ENCODE measurements at regions not wholly inside any gene's neighbourhood (a gene's known extent, or its start where the extent isn't known, plus 50 kb on each side); places are given as distances from the start of the nearest gene placed in this dataset.

GRCh38 chr2:146324951-146325350 is 1519.9 kb upstream of the ACVR2A start:
- no peak for DNase-seq

DNA sequence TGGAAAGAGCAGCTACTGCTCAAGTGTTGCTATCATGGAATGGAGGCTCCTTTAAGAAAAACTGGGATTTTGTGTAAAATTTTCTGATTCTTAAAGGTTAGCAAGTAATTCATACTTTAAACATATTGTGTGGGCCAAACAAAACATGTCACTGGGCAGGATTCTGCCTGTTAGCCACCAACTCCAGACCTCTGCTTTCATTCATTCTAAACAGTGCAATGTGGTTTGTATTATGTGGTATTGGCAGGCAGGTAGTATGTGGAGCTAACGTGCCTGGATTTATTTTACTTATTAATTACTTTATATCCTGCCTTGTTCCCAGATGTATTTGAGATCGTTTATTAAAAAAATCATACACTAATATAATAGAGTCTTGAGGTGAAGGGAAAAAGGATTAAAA is 1521.3 kb upstream of the ACVR2A start:
- DNase-seq: no peak

DNA sequence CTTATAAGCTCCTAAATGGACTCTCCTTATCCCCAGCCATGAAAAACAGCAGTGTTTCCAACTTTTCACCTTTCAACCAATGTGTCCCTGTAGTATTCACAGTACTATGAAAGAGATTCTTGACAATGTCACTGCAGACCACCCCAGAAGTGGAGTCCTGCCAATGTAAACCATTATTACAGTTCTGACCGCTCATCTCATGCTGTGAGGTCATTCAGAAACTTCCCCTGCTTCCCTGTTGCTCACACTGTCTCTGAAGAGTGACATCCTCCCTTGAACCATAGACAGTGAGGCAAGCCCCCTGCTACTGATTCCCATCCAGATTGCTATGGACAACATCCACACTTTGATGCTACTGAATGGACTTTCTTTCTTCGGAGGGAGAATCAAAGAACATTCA is 1523.7 kb upstream of the ACVR2A start:
- no peak for DNase-seq

DNA sequence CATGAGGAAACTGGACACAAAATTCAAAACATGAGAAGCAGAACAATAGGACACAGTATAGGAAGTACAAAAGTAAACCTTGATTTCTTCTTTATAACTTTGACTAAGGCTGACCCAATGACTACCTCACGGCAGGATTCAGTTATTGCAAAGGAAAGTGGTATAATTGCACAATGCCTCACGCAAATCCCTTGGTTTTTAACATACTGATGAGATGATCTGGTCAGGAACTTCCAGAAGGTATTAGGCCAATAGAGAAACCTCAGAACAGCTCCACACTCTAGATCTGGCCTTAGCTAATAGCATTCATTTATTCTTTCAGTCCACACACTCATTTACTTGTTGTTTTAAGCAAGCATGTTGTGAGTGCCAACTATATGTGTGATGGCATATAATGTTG is 1526.9 kb upstream of the ACVR2A start:
- no peak for DNase-seq

GRCh38 chr2:146312899-146313298 is 1531.9 kb upstream of the ACVR2A start:
- DNase-seq: no peak

DNA sequence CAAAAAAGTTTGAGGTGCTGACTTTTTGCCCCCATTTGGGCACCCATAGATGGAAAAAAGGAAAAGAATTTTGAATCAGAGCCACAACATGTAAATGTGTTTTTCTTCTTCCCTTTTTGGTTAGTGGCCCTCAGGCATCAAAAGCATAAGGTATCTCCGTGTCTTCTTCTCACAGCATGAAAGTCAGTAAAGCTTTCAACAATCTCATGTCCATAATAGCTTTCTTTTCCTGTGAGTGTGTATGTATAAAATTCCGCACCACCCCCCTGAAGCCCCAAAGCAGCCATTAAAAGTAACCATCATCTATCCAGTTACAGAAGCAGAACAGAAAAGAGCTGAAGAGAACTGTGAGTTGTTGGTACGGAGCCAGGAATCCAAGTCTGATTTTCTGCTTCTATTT is 1539.7 kb upstream of the ACVR2A start:
- DNase-seq: no peak

GRCh38 chr2:146301287-146301686 is 1543.5 kb upstream of the ACVR2A start:
- DNase-seq: no peak

GRCh38 chr2:146295080-146295670 is 1549.7 kb upstream of the ACVR2A start:
- no peak for DNase-seq

- DNase-seq: no peak
These were observed 1557.5 kb upstream of the ACVR2A start for GRCh38 chr2:146287281-146287680.

- DNase-seq: no peak
These were observed 1565.9 kb upstream of the ACVR2A start for GRCh38 chr2:146278881-146279280.

DNA sequence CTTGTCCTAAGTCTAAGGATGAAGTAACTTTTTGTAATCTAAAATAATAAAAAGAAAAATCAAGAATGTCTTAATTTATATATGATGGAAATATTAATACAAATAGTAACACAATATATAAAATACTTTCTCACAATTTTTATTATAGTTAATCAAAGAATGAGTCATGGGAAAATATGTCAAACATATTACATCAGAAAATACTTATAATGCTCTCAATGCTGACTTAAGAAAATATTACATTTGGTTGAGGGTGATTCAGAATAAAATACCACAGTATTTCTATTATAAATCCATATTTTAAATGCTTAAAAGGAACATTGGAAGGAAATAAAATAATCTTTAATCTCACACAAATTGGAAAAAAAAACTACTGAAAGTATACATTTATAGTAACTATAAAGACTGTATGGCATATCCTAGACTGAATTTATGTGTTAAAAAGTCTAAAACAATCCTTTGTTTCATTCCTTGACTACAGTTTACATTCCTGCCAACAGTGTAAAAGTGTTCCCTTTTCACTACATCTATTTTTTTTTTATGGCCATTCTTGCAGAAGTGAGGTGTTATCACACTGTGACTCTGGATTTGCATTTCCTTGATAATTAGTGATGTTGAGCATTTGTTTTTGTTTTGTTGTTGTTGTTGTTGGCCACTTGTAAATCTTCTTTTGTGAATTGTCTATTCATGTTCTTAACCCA is 1573.5 kb upstream of the ACVR2A start:
- DNase-seq: no peak

GRCh38 chr2:146270618-146271017 is 1574.2 kb upstream of the ACVR2A start:
- DNase-seq: no peak

- DNase-seq: no peak
These were observed 1577.7 kb upstream of the ACVR2A start for GRCh38 chr2:146267093-146267492.

- DNase-seq: no peak
These were observed 1579.2 kb upstream of the ACVR2A start for GRCh38 chr2:146265656-146266055.

DNA sequence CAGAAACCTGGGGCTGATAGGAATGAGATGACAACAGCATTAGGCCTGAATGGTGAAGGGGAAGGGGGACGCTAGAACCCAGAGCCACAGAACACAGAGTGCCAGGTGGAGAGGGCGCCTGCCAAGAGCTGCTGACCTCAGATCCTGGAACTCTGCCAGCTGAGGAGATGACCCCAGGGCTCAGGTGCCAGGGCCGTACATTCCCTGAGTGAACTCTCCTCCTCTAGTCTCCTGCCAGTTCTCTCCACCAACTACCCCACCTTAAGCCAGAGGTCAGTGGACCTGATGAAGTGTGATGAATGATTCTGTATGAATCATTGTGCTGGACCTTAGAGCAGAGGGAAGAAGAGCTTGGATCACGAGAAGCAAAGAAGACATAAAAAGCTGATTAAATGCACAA is 1582.2 kb upstream of the ACVR2A start:
- no peak for DNase-seq

- no peak for DNase-seq
These were observed 1584.3 kb upstream of the ACVR2A start for GRCh38 chr2:146260551-146260950.

DNA sequence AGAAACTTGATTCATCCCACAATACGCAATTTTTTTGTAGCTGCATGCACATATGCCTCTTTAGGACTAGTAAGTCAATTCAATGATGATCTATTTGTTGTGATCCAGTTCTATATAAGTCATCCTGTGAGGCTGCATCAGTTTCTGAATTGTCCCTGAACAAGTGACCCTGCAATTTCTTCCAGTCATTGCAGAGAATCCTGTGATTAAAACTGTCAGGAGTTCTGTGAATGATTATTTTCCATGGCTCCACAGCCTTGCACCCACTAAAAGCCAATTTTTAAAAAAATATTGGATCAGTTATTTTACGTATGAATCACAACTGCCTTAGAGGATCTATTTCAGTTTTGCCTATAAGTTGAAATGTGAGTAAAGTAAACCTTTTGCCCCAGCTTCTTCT is 1585.0 kb upstream of the ACVR2A start:
- no peak for DNase-seq

- no peak for DNase-seq
These were observed 1586.8 kb upstream of the ACVR2A start for GRCh38 chr2:146258071-146258470.

- DNase-seq: no peak
These were observed 1592.7 kb upstream of the ACVR2A start for GRCh38 chr2:146252119-146252518.

DNA sequence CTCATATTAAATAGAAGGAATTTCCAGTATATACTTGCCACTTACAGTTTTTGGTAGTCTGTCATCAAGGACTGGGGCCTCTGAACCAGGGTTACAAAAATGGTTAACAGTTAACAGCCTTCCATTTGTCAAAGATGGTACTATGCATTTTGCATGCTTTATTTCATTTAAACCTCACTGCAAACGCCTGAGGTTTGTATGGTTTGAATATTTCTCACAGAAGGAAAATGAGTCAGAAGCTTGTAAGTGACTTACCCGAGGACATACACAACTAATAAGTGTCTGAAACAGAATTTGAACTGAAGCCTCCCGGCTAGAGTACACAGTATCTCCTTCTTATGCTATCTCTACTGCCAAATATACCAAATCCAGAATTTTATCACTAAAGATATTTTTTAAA is 1593.5 kb upstream of the ACVR2A start:
- no peak for DNase-seq

DNA sequence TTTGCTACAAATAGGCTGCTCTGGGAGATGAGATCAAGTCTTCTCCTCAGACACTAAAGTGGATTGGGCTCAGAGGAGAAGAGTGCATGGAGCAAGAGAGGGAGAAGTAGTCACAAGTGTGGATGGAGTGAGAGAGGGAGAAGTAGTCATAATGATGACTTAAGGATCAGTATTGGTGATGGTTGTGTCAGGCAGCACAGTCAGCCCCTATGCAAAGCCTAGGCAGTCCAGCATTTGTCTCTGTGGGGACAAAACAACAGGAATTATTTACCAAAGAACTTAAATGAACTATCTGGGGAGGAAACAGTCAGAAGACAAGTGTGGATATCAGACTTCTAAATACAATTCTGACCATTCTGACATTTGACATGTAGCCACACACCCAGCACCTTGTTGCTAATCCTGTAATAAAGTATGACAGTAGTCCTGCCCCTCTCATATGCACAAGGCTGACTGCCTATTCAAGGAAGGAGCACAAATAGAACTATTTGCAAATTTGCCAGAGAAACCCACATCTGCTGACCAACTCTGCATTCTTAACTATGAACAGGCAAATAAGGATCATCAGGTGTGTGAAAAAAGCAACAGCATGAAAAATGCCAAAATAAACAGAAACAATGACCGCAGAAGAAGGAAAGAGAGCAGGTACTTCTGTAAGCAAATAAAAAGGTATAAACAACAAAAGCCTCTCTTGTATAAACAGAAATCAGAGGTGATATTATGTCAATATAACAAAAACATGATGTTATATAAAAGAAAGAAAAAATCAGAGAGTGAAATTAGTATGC is 1597.9 kb upstream of the ACVR2A start:
- no peak for DNase-seq

- no peak for DNase-seq
These were observed 1598.7 kb upstream of the ACVR2A start for GRCh38 chr2:146246002-146246735.

- DNase-seq: no peak
These were observed 1600.0 kb upstream of the ACVR2A start for GRCh38 chr2:146244830-146245229.

- DNase-seq: no peak
These were observed 1600.7 kb upstream of the ACVR2A start for GRCh38 chr2:146244131-146244530.

Measured in CD4-positive, alpha-beta T cell treated with Interleukin-10 for 1 hour (primary cell).